ENCODE measurements at regions not wholly inside any gene's neighbourhood (a gene's known extent, or its start where the extent isn't known, plus 50 kb on each side); places are given as distances from the start of the nearest gene placed in this dataset.

GRCh38 chr10:57905010-57905409 lies 362.7 kb downstream of the IPMK start:
- H3K27ac ChIP-seq: no peak overlapping the region
- H3K9ac ChIP-seq: no peak overlapping the region
- no peaks in the 10 kb centered on the region for H3K9me3 ChIP-seq (ENCODE audit: low read depth)
- H3K4me2 ChIP-seq (ENCODE audit: unreplicated experiment): no peak overlapping the region
- no peaks in the 10 kb centered on the region for H3F3A ChIP-seq (ENCODE audit: insufficient read depth)
- no peaks in the 10 kb centered on the region for H4K20me1 ChIP-seq (ENCODE audit: insufficient read depth)
- no peaks in the 10 kb centered on the region for H3K27me3 ChIP-seq (replicated peaks; ENCODE audit: insufficient read depth)
- WGBS, 2 experiments (ENCODE audit: low coverage in 1 of 2, low lambda C conversion rate in 2 of 2, missing lambda C conversion rate in 2 of 2): 83 to 84% methylated on average over 2 of the region's 2 CpGs
- H3K4me1 ChIP-seq (ENCODE audit: insufficient read depth): no peaks in the 10 kb centered on the region
- TF ChIP-seq EZH2phosphoT487 (IDR thresholded peaks at IDR 0.05; ENCODE audit: insufficient read depth, low read depth) (no peak), EZH2 (IDR thresholded peaks at IDR 0.05; ENCODE audit: insufficient read depth, poor library complexity, severe bottlenecking) (no peak)
- DNase-seq: no peak
- in situ Hi-C loops (cut with MboI): no loop called here
- no peak overlapping the region for H3K4me3 ChIP-seq
- no peaks in the 10 kb centered on the region for H3K36me3 ChIP-seq (ENCODE audit: low read depth)
- H2AFZ ChIP-seq: no peak overlapping the region
- H3K79me2 ChIP-seq (ENCODE audit: insufficient read depth): no peaks in the 10 kb centered on the region
- no peaks in the 10 kb centered on the region for H3K9me2 ChIP-seq (ENCODE audit: insufficient read depth)

- 7 to 10% methylated on average over 4 of the region's 4 CpGs for WGBS, 2 experiments (ENCODE audit: low coverage in 1 of 2, low lambda C conversion rate in 2 of 2, missing lambda C conversion rate in 2 of 2)
- Histone ChIP-seq H2AFZ (no peak overlapping the region), H3K27me3 (replicated peaks; ENCODE audit: insufficient read depth) (no peaks in the 10 kb centered on the region), H3K79me2 (ENCODE audit: insufficient read depth) (no peaks in the 10 kb centered on the region), H3K4me2 (ENCODE audit: unreplicated experiment) (no peak overlapping the region), H3K36me3 (ENCODE audit: low read depth) (no peaks in the 10 kb centered on the region), H3K4me1 (ENCODE audit: insufficient read depth) (no peaks in the 10 kb centered on the region), H3K9ac (no peak overlapping the region), H4K20me1 (ENCODE audit: insufficient read depth) (no peaks in the 10 kb centered on the region), H3K9me3 (ENCODE audit: low read depth) (no peaks in the 10 kb centered on the region), H3K9me2 (ENCODE audit: insufficient read depth) (no peaks in the 10 kb centered on the region), H3K27ac (no peak overlapping the region), H3K4me3 (no peak overlapping the region), H3F3A (ENCODE audit: insufficient read depth) (no peaks in the 10 kb centered on the region)
- in situ Hi-C loops (cut with MboI): no loop called here
- TF ChIP-seq EZH2phosphoT487 (IDR thresholded peaks at IDR 0.05; ENCODE audit: insufficient read depth, low read depth) (no peak), EZH2 (IDR thresholded peaks at IDR 0.05; ENCODE audit: insufficient read depth, poor library complexity, severe bottlenecking) (no peak)
- no peak for DNase-seq
Observed at GRCh38 chr10:57898231-57898630, 369.5 kb downstream of the IPMK start.

GRCh38 chr10:57897611-57898010 lies 370.1 kb downstream of the IPMK start:
- H3K4me2 ChIP-seq (ENCODE audit: unreplicated experiment): no peak overlapping the region

GRCh38 chr10:57894361-57894760 lies 373.3 kb downstream of the IPMK start:
- no peaks in the 10 kb centered on the region for H3K79me2 ChIP-seq (ENCODE audit: insufficient read depth)
- no peak for TF ChIP-seq EZH2phosphoT487 (IDR thresholded peaks at IDR 0.05; ENCODE audit: insufficient read depth, low read depth)
- no peak for TF ChIP-seq EZH2 (IDR thresholded peaks at IDR 0.05; ENCODE audit: insufficient read depth, poor library complexity, severe bottlenecking)
- no peak overlapping the region for H2AFZ ChIP-seq
- H3K27ac ChIP-seq: no peak overlapping the region
- no peaks in the 10 kb centered on the region; the same call in 1 of the 2 replicates for H3K27me3 ChIP-seq (replicated peaks; ENCODE audit: insufficient read depth)
- in situ Hi-C loops (cut with MboI): no loop called here
- H3F3A ChIP-seq (ENCODE audit: insufficient read depth): no peaks in the 10 kb centered on the region
- H3K4me2 ChIP-seq (ENCODE audit: unreplicated experiment): no peak overlapping the region
- no peaks in the 10 kb centered on the region for H3K4me1 ChIP-seq (ENCODE audit: insufficient read depth)
- H3K4me3 ChIP-seq: no peak overlapping the region
- no peaks in the 10 kb centered on the region for H3K9me2 ChIP-seq (ENCODE audit: insufficient read depth)
- no peaks in the 10 kb centered on the region for H3K9me3 ChIP-seq (ENCODE audit: low read depth)
- no peaks in the 10 kb centered on the region for H4K20me1 ChIP-seq (ENCODE audit: insufficient read depth)
- no peak overlapping the region for H3K9ac ChIP-seq
- no peak for DNase-seq
- no peaks in the 10 kb centered on the region for H3K36me3 ChIP-seq (ENCODE audit: low read depth)

More at GRCh38 chr10:57897611-57898010, 370.1 kb downstream of the IPMK start:
- Histone ChIP-seq H3K4me3 (no peak overlapping the region), H3K79me2 (ENCODE audit: insufficient read depth) (no peaks in the 10 kb centered on the region), H3K27me3 (replicated peaks; ENCODE audit: insufficient read depth) (no peaks in the 10 kb centered on the region), H2AFZ (no peak overlapping the region), H3K9ac (no peak overlapping the region), H3F3A (ENCODE audit: insufficient read depth) (no peaks in the 10 kb centered on the region), H3K9me3 (ENCODE audit: low read depth) (no peaks in the 10 kb centered on the region), H3K9me2 (ENCODE audit: insufficient read depth) (no peaks in the 10 kb centered on the region), H3K36me3 (ENCODE audit: low read depth) (no peaks in the 10 kb centered on the region), H3K27ac (no peak overlapping the region), H3K4me1 (ENCODE audit: insufficient read depth) (no peaks in the 10 kb centered on the region), H4K20me1 (ENCODE audit: insufficient read depth) (no peaks in the 10 kb centered on the region)
- in situ Hi-C loops (cut with MboI): no loop called here
- TF ChIP-seq EZH2phosphoT487 (IDR thresholded peaks at IDR 0.05; ENCODE audit: insufficient read depth, low read depth) (no peak), EZH2 (IDR thresholded peaks at IDR 0.05; ENCODE audit: insufficient read depth, poor library complexity, severe bottlenecking) (no peak)
- WGBS, 2 experiments (ENCODE audit: low coverage in 1 of 2, low lambda C conversion rate in 2 of 2, missing lambda C conversion rate in 2 of 2): 46 to 49% methylated on average over 6 of the region's 6 CpGs
- no peak for DNase-seq
